HUES48 (cell line): ENCODE measurements at regions not wholly inside any gene's neighbourhood (a gene's known extent, or its start where the extent isn't known, plus 50 kb on each side); places are given as distances from the start of the nearest gene placed in this dataset.

ENCODE experiments used
- H3K27ac ChIP-seq: one replicate; pipeline ENCODE4 v1.7.0; 2013; ENCODE audit warnings: low read depth, low read length, inconsistent platforms
- H3K27me3 ChIP-seq: 2 replicates; pipeline ENCODE4 v1.6.1; 2013; ENCODE audit warnings: mild to moderate bottlenecking, low read length; ENCODE audit not compliant: control insufficient read depth, insufficient read depth
- H3K36me3 ChIP-seq: 2 replicates; pipeline ENCODE4 v1.6.1; 2013; ENCODE audit warnings: low read length; ENCODE audit not compliant: control insufficient read depth, insufficient read depth
- H3K4me1 ChIP-seq: 2 replicates; pipeline ENCODE4 v1.6.1; 2013; ENCODE audit warnings: mild to moderate bottlenecking, low read length; ENCODE audit not compliant: control insufficient read depth, insufficient read depth
- H3K4me3 ChIP-seq: 2 replicates; pipeline ENCODE4 v1.5.1; 2013; ENCODE audit warnings: mild to moderate bottlenecking, low read depth, low read length
- H3K9ac ChIP-seq: 2 replicates; pipeline ENCODE4 v1.6.1; 2013; ENCODE audit warnings: mild to moderate bottlenecking, low read depth, low read length, moderate library complexity
- H3K9me3 ChIP-seq: 2 replicates; pipeline ENCODE4 v1.6.1; 2013; ENCODE audit warnings: low read length; ENCODE audit not compliant: control insufficient read depth, insufficient read depth

DNA sequence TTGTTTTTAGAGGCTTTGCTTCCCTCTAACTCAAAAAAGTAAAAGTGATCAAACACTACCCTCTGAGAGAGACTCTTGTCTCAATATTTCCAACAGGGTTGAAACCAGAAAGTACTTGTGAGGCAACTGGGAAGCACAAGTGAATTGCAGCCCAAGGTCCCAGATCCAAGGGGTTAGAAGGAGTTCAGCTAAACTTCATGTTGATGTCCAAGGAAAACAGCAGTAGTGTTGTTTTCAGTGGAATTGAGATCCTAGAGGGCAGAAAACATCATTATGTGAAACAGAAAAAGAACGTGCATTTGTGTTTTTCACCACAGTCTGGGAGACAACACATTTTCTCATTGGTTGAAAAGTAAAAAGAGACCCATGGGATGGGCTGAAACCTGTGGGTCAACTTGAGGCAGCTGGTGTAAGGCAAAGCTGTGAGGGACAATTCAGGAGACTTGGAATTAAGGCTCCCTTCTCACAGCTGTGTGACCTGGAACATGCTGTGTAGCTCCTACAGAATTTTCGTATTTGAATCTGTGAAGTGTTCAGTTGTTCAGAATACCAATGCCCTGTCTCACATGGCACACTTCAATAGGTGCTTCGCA, 508.3 kb downstream of the BMP2 start:
- Histone ChIP-seq H3K9me3 (no peaks in the 10 kb centered on the region), H3K36me3 (no peaks in the 10 kb centered on the region), H3K27ac (no peak overlapping the region), H3K4me3 (no peak overlapping the region), H3K4me1 (no peaks in the 10 kb centered on the region), H3K27me3 (no peaks in the 10 kb centered on the region), H3K9ac (no peak overlapping the region)

GRCh38 chr20:7285918-7286556, 518.6 kb downstream of the BMP2 start:
- no peaks in the 10 kb centered on the region for H3K27me3 ChIP-seq
- H3K4me3 ChIP-seq, result no peak overlapping the region
- no peaks in the 10 kb centered on the region for H3K36me3 ChIP-seq
- no peak overlapping the region for H3K9ac ChIP-seq
- H3K27ac ChIP-seq, result no peak overlapping the region
- H3K9me3 ChIP-seq, result no peaks in the 10 kb centered on the region
- H3K4me1 ChIP-seq, result no peaks in the 10 kb centered on the region

GRCh38 chr20:7291323-7291943, 523.9 kb downstream of the BMP2 start:
- Histone ChIP-seq H3K4me1 (peaks cover 6% of the 10 kb centered on the region; the same call in 1 of the 2 replicates), H3K4me3 (no peak overlapping the region), H3K9me3 (no peaks in the 10 kb centered on the region), H3K27ac (no peak overlapping the region), H3K27me3 (no peaks in the 10 kb centered on the region), H3K36me3 (no peaks in the 10 kb centered on the region), H3K9ac (no peak overlapping the region)

DNA sequence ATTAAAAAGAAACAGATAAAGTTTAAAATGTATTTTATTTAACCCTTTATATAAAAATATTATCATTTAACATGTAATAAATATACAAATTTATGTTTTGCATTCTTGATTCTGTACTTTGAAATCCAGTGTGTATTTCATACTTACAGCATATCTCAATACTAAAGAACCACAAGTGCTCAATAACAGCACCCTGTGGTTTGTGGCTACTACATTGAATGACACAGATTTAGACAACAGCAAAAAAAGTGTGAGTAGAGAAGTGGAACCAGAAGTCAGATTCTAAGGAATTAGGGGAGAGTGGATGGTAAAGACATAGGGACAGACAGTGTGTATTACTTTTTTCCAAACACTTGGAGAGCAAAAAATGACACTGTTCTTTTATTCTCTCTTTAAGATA, 524.5 kb downstream of the BMP2 start:
- Histone ChIP-seq H3K4me1 (peaks cover 6% of the 10 kb centered on the region; the same call in 1 of the 2 replicates), H3K27ac (no peak overlapping the region), H3K9ac (no peak overlapping the region), H3K27me3 (no peaks in the 10 kb centered on the region), H3K4me3 (no peak overlapping the region), H3K36me3 (no peaks in the 10 kb centered on the region), H3K9me3 (no peaks in the 10 kb centered on the region)

DNA sequence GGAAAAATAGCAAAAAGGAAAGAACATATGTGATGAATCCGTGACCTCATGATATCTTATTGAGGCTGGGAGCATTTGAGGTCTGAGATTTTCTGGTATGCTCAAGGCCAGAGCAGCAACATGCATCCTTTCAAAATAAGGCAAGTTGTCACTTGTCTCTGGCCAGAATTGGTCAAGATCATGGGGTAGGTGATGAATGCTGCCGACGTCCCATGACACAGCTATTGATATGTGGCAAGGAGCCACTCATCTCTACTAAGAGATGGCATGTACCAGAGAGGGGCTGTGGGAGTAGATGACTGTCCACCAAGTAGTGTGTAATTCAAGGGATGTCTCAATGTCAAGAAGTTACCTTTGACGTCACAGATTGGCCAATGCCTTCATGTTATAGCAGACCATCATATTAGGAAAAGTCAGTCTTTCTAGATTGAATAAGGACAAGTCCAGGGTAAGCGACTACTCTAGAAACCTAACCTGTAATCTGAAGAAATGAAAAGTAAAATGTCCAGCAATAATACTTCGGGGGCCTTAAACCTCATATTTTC, 527.4 kb downstream of the BMP2 start:
- Histone ChIP-seq H3K27me3 (no peaks in the 10 kb centered on the region), H3K27ac (no peak overlapping the region), H3K4me1 (peaks cover 6% of the 10 kb centered on the region; the same call in 1 of the 2 replicates), H3K9me3 (0 out of 2 replicates have a peak, but pooled peaks cover 3% of the 10 kb centered on the region), H3K36me3 (no peaks in the 10 kb centered on the region), H3K9ac (no peak overlapping the region), H3K4me3 (no peak overlapping the region)

DNA sequence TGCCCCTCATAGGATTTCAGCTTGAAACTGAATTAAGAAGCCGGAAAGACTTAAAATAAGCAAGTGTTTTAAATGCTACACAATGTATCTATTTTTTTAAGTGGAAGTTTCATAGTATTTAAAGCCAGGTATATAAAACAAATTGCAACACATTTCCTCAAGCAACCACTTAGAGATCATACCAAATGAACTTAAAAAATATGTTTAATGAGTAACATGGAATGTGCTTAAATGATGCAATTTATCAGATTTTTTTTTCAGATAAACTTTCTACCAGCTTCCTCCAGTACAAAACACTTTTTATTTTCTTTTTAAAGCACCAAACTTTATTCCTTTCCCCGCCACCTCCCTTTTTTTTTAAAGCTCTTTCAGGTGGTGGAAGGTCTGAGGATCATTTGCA, 534.3 kb downstream of the BMP2 start:
- no peak overlapping the region for H3K4me3 ChIP-seq
- H3K4me1 ChIP-seq, result peaks cover 6% of the 10 kb centered on the region; the same call in 1 of the 2 replicates
- H3K9me3 ChIP-seq, result 0 out of 2 replicates have a peak, but pooled peaks cover 3% of the 10 kb centered on the region
- H3K36me3 ChIP-seq, result no peaks in the 10 kb centered on the region
- no peaks in the 10 kb centered on the region for H3K27me3 ChIP-seq
- H3K9ac ChIP-seq, result no peak overlapping the region
- H3K27ac ChIP-seq, result no peak overlapping the region

GRCh38 chr20:7302250-7302649, 534.8 kb downstream of the BMP2 start:
- Histone ChIP-seq H3K4me1 (peaks cover 6% of the 10 kb centered on the region; the same call in 1 of the 2 replicates), H3K36me3 (no peaks in the 10 kb centered on the region), H3K4me3 (no peak overlapping the region), H3K27me3 (no peaks in the 10 kb centered on the region), H3K9me3 (0 out of 2 replicates have a peak, but pooled peaks cover 3% of the 10 kb centered on the region), H3K9ac (no peak overlapping the region), H3K27ac (no peak overlapping the region)

DNA sequence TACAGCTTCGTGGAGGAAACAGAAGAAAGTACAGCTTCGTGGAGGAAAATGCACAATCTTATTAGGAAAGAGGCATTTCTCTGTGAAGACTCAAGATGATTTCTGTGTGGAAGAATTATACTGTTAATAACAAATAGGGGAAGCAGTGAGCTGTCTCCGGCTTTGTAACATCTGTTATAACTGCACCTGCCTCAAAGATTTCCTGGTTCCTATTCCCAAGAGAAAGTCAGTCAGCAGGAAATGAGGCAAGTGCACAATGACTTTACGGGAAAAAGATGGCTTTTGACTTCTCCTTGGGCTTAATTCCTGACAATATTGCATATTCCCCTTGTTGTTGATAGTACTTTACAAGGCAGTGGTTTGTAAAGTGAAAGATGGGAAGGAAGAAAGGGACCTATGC, 538.5 kb downstream of the BMP2 start:
- H3K27me3 ChIP-seq, result no peaks in the 10 kb centered on the region
- no peaks in the 10 kb centered on the region for H3K36me3 ChIP-seq
- H3K9ac ChIP-seq, result no peak overlapping the region
- H3K4me1 ChIP-seq, result peaks cover 6% of the 10 kb centered on the region; the same call in 1 of the 2 replicates
- no peaks in the 10 kb centered on the region for H3K9me3 ChIP-seq
- H3K4me3 ChIP-seq, result no peak overlapping the region
- no peak overlapping the region for H3K27ac ChIP-seq

DNA sequence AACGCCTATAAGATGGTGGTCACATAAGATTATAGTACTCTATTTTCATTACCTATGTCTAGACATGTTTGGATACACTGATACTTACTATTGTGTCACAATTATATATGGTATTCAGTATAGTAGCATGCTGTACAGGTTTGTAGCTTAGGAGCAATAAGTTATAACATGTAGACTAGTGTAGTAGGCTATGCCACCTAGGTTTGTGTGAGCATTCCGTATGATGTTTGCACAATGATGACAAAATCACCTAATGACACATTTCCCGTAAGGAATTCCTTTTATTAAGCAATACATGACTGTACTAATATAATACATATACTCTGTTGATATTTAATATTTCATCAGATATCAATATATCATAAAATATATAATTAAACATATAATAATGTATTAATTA, 540.7 kb downstream of the BMP2 start:
- no peak overlapping the region for H3K9ac ChIP-seq
- no peaks in the 10 kb centered on the region for H3K27me3 ChIP-seq
- H3K36me3 ChIP-seq, result no peaks in the 10 kb centered on the region
- H3K27ac ChIP-seq, result no peak overlapping the region
- H3K4me1 ChIP-seq, result no peaks in the 10 kb centered on the region
- no peaks in the 10 kb centered on the region for H3K9me3 ChIP-seq
- H3K4me3 ChIP-seq, result no peak overlapping the region

- Histone ChIP-seq H3K9ac (no peak overlapping the region), H3K27ac (no peak overlapping the region), H3K27me3 (no peaks in the 10 kb centered on the region), H3K36me3 (no peaks in the 10 kb centered on the region), H3K9me3 (no peaks in the 10 kb centered on the region), H3K4me3 (no peak overlapping the region), H3K4me1 (no peaks in the 10 kb centered on the region)
These were observed 545.6 kb downstream of the BMP2 start for GRCh38 chr20:7313047-7313446.

DNA sequence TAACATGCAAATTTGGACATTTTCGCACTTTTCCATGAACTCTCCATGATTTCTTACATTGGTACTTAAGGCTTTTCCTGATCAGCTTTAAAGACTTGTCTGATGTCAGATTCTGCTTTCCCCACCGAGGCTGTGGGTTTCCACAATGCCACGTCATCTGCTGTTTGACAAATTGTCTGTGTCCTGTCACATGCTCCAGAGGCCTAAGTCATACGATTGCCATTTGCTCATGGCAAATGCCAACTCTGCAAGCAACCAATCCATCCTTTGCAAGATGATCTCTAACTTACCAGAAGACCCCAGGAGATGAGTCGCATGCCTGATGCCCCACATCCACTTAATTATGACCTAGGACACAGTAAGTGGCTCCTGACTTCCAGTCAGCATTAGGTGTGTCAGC, 556.5 kb downstream of the BMP2 start:
- no peaks in the 10 kb centered on the region for H3K27me3 ChIP-seq
- no peak overlapping the region for H3K9ac ChIP-seq
- H3K4me1 ChIP-seq, result no peaks in the 10 kb centered on the region
- no peaks in the 10 kb centered on the region for H3K9me3 ChIP-seq
- H3K27ac ChIP-seq, result no peak overlapping the region
- no peak overlapping the region for H3K4me3 ChIP-seq
- H3K36me3 ChIP-seq, result no peaks in the 10 kb centered on the region
